Mucosa of rectum (tissue), 2 donors: ENCODE measurements at regions not wholly inside any gene's neighbourhood (a gene's known extent, or its start where the extent isn't known, plus 50 kb on each side); places are given as distances from the start of the nearest gene placed in this dataset.

Experiments
- H3K27ac ChIP-seq, 2 donors: one replicate each; pipeline ENCODE4 v1.7.0; 2013; ENCODE audit warnings: inconsistent platforms in 2 of 2, low read depth in 2 of 2, low read length in 2 of 2
- H3K27me3 ChIP-seq, 2 donors: one replicate each; pipeline ENCODE4 v1.7.0; 2013; ENCODE audit warnings: low read length in 2 of 2; ENCODE audit not compliant: control insufficient read depth in 2 of 2, insufficient read depth in 2 of 2
- H3K36me3 ChIP-seq, 2 donors: one replicate each; pipeline ENCODE4 v1.7.0; 2013; ENCODE audit warnings: low read length in 2 of 2; ENCODE audit not compliant: control insufficient read depth in 2 of 2, insufficient read depth in 2 of 2
- H3K4me1 ChIP-seq, 2 donors: one replicate each; pipeline ENCODE4 v1.7.0; 2013; ENCODE audit warnings: low read length in 2 of 2, mild to moderate bottlenecking in 1 of 2; ENCODE audit not compliant: control insufficient read depth in 2 of 2, insufficient read depth in 2 of 2
- H3K4me3 ChIP-seq, 2 donors: one replicate each; pipeline ENCODE4 v1.7.0; 2013; ENCODE audit warnings: low read length in 2 of 2
- H3K9ac ChIP-seq, 2 donors: one replicate each; pipeline ENCODE4 v1.7.0; 2013; ENCODE audit warnings: low read length in 2 of 2, low read depth in 1 of 2, mild to moderate bottlenecking in 1 of 2
- H3K9me3 ChIP-seq, 2 donors: one replicate each; pipeline ENCODE4 v1.7.0; 2013; ENCODE audit warnings: low read length in 2 of 2; ENCODE audit not compliant: control insufficient read depth in 2 of 2
- donor health status: healthy.
- donor health status: Normal muscosa, but diverticular disease.

DNA sequence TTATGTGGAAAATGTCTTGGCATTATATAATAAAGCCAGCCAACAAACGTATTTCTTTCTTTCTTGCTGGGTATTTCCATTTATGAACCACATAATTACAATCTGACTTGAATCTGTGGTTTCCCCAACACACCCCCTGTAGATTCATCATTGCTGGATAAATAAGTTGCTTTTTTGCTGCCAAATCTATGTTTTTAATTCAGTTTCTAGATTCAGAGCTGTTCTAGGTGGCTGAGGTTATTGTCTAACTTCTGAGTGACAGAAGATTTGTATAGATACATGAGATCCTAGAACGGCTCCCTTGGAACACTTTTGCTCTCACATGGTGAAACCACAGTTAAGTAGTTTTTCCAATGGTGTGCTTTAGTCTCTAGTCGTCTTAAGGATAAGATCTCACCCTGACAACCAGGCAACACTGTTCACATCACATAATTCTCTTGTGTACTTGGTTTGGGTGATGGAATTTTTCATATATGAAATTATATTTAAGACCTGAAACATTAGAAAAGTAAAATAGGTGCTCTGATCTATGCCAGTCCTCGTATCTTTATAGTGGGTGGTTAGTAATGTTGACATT lies 239.1 kb downstream of the KLF12 start:
- Histone ChIP-seq H3K4me3 (no peak overlapping the region), H3K4me1 (no peaks in the 10 kb centered on the region), H3K9me3 (no peaks in the 10 kb centered on the region), H3K27me3 (no peaks in the 10 kb centered on the region), H3K27ac (no peak overlapping the region), H3K36me3 (no peaks in the 10 kb centered on the region), H3K9ac (no peak overlapping the region)

DNA sequence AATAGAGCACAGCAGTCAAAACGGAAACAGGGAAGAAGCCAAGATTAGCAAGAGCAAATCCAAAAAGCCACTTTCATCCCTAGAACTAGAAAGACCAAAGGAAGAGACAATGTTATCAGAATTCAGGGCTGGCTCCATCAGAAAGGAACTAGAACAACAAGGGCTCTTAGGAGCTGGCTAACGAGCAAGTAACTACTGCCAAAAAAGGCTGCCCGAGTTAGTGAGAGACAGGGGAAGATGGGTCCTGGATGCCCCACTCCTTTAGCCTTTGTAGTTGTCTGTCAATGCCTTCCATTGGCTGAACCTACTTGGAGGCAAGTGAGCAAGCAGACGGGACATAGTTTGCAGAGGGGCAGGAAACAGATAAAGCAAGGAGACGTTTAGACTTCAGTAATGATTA lies 240.4 kb downstream of the KLF12 start:
- Histone ChIP-seq H3K9ac (no peak overlapping the region), H3K27ac (no peak overlapping the region), H3K36me3 (no peaks in the 10 kb centered on the region), H3K27me3 (no peaks in the 10 kb centered on the region), H3K4me1 (no peaks in the 10 kb centered on the region), H3K9me3 (no peaks in the 10 kb centered on the region), H3K4me3 (no peak overlapping the region)

DNA sequence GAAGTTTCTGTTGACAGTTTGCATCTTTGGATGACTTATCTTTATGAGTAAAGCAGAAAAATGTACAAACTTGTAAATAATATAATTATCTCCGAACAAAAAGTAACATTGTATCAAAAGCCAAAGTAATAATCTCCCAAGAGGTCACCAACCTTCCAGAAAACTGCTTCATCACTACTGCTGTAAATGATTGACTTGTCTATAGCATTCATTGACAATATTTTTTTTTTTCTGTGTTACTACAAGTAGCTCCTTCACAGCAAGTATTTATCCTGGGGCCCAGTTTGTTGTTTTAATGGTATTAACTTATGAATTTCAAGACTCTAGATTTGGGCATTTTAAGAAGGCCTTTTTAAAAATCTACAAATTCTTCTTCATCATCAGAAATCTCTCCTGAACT lies 242.4 kb downstream of the KLF12 start:
- Histone ChIP-seq H3K27ac (no peak overlapping the region), H3K4me1 (no peaks in the 10 kb centered on the region), H3K36me3 (no peaks in the 10 kb centered on the region), H3K4me3 (no peak overlapping the region), H3K9me3 (no peaks in the 10 kb centered on the region), H3K27me3 (no peaks in the 10 kb centered on the region), H3K9ac (no peak overlapping the region)

- Histone ChIP-seq H3K36me3 (no peaks in the 10 kb centered on the region), H3K4me3 (no peak overlapping the region), H3K4me1 (peaks cover 0 to 6% of the 10 kb centered on the region in 2 donors)
Observed at GRCh38 chr13:73883162-73883561, 251.0 kb downstream of the KLF12 start.

DNA sequence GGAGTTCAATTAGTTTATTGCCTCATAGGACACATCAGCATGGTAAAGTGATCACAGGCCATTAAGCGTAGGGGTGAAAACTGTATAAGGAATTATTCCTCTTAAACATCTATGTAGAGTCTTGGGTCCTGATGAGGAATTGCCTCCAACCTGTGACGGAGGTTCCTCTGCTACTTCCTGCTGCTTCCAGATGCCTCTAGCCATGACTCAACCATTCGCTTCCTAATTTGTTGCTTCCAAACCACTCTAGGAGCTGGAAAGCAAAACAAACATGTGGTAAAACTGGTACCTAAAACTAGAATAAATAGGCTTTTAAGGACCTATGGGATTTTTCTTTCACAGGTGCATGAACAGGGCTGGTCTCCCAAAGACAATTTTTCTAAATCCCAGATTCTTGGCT lies 253.8 kb downstream of the KLF12 start:
- H3K9me3 ChIP-seq = no peaks in the 10 kb centered on the region
- no peak overlapping the region for H3K4me3 ChIP-seq
- no peak overlapping the region for H3K27ac ChIP-seq
- H3K4me1 ChIP-seq = peaks cover 0 to 6% of the 10 kb centered on the region in 2 donors
- no peaks in the 10 kb centered on the region for H3K36me3 ChIP-seq
- H3K9ac ChIP-seq = no peak overlapping the region
- no peaks in the 10 kb centered on the region for H3K27me3 ChIP-seq

More at GRCh38 chr13:73883162-73883561, 251.0 kb downstream of the KLF12 start:
- Histone ChIP-seq H3K27ac (no peak overlapping the region), H3K9ac (no peak overlapping the region), H3K9me3 (no peaks in the 10 kb centered on the region), H3K27me3 (no peaks in the 10 kb centered on the region)

DNA sequence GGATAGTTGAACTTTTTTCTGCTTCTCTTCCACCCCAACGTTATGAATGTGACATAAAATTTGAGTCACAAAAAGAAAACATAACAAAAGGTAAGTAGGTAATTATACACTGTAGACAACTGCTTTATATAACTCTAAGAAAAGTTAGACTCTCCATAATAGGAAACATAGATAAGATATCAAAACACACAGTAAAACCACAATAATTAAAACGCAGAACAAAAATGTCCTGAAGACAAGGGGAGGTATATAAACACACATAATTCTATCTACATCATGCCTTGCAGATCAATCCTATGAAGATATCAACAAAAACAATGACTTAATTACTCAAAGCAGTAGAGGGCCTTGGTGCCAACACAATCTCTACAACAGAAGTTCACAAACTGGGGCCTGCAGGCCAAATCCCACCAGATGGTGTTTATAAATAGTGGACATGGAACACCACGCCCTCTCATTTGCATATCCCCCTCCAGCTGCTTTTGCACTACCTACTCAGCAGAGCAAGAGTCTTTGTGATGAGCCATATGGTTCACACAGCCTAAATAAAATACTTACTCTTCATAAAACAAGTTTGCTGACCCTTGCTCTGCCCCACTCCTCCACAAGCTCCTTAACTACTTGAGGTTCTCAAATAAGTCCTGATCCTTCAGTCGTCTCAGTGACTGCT lies 254.7 kb downstream of the KLF12 start:
- H3K9ac ChIP-seq = no peak overlapping the region
- H3K27me3 ChIP-seq = no peaks in the 10 kb centered on the region
- peaks cover 0 to 6% of the 10 kb centered on the region in 2 donors for H3K4me1 ChIP-seq
- H3K4me3 ChIP-seq = no peak overlapping the region
- no peaks in the 10 kb centered on the region for H3K9me3 ChIP-seq
- no peaks in the 10 kb centered on the region for H3K36me3 ChIP-seq
- H3K27ac ChIP-seq = no peak overlapping the region

GRCh38 chr13:73877399-73877798 lies 256.8 kb downstream of the KLF12 start:
- Histone ChIP-seq H3K27me3 (no peaks in the 10 kb centered on the region), H3K27ac (no peak overlapping the region), H3K4me3 (no peak overlapping the region), H3K9ac (no peak overlapping the region), H3K36me3 (no peaks in the 10 kb centered on the region), H3K4me1 (peaks cover 0 to 6% of the 10 kb centered on the region in 2 donors), H3K9me3 (no peaks in the 10 kb centered on the region)

DNA sequence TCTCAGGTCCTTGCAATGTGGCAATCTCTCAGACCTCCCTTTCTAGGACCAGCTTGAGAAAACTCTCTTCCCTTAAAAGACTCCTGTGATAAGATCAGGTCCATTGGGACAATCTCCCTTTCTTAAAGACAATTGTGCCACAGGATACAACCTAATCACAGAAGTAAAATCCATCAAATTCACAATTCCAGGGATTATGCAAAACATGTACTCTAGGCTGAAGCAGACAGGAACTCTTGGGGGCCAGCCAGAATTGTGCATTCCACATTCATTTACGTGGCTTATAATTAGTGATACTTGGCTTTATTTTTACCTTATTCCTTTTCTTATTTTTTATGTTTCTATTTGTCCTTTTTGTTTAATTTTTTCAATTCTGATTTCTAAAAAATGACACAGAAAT lies 257.9 kb downstream of the KLF12 start:
- Histone ChIP-seq H3K4me1 (peaks cover 0 to 6% of the 10 kb centered on the region in 2 donors), H3K9me3 (no peaks in the 10 kb centered on the region), H3K36me3 (no peaks in the 10 kb centered on the region), H3K27ac (no peak overlapping the region), H3K27me3 (no peaks in the 10 kb centered on the region), H3K4me3 (no peak overlapping the region), H3K9ac (no peak overlapping the region)

GRCh38 chr13:73873940-73874830 lies 260.0 kb downstream of the KLF12 start:
- Histone ChIP-seq H3K9ac (no peak overlapping the region), H3K27me3 (no peaks in the 10 kb centered on the region), H3K4me3 (no peak overlapping the region), H3K36me3 (no peaks in the 10 kb centered on the region), H3K9me3 (no peaks in the 10 kb centered on the region), H3K4me1 (peaks cover 0 to 8% of the 10 kb centered on the region in 2 donors), H3K27ac (no peak overlapping the region)

DNA sequence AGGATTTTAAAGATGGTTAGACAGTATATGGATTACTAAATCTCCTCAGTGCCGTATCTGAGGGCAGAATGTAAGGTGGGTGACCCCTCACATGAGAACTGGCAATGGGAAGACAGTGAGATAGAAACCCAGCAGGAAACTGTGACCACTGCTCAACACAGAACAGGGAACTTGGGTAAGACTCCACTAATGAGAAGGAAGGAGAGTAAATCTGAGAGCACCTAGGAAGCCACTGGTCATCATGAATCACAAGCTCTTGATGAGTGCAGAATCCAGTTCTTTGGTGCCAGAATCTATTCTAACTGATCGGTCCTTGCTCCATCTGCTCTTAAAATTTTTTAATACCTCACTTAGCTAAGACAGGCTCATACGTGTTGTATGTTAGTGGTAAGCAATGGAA lies 261.8 kb downstream of the KLF12 start:
- H3K9ac ChIP-seq = no peak overlapping the region
- H3K27ac ChIP-seq = no peak overlapping the region
- peaks cover 0 to 8% of the 10 kb centered on the region in 2 donors for H3K4me1 ChIP-seq
- no peak overlapping the region for H3K4me3 ChIP-seq
- no peaks in the 10 kb centered on the region for H3K36me3 ChIP-seq
- H3K27me3 ChIP-seq = no peaks in the 10 kb centered on the region
- H3K9me3 ChIP-seq = no peaks in the 10 kb centered on the region
